ENCODE measurements at regions not wholly inside any gene's neighbourhood (a gene's known extent, or its start where the extent isn't known, plus 50 kb on each side); places are given as distances from the start of the nearest gene placed in this dataset.

DNA sequence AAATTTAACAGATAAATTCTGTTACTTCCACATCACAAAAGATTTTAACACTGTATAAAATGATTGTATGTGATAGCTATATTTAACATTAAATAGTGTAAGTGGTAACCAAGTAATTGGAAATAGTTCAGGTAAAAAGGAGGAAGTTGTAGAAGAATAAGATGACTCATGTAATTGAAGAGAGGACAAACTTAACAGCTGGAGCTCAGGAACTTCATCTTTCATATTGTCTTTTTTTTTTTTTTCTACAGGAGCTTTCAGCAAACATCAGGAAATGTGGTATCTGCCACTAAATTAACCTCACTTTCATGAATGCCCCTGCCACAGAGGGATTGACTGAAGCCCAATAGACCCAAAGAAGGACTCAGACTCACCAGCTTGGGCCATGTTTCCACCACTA, 188.4 kb upstream of the VEGFC start:
- no peak for DNase-seq

DNA sequence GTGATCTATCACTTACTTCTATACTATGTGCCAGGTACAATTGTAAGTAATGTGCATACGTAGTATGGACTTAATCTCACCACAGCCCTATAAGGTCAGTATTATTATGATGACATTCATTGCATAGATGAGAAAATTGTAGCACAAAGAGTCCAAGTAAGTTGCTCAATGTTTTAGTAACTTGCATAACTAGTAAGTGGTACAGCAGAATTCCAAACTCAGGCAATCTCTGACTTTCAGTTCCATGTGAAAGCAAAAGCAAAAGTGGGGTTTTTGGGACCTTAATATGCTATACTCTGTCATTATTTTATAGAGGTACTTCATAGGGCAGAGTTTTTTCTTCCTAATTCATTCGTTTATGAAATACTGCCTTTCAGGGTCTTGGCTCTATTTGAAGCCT, 188.8 kb upstream of the VEGFC start:
- DNase-seq, result no peak

DNA sequence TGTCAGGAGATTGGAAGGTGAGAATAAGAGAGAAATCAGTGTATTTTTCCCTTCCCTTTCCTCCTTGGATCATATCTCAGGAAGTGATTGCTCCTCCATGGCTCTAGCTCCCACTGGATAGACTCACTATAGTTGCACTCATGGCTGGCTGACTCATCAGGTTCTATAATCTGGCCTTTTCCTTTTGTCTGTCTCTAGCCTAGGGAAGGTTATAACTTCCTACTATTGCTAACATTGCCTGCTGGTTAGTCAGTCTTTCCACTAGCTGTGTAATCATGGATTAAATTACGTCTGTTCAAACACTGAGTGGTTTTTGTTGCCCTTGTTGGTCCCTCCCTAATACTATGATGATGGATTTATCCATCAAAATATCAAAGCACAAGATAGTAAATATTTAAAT, 195.5 kb upstream of the VEGFC start:
- peak; percentile 3 for DNase-seq

DNA sequence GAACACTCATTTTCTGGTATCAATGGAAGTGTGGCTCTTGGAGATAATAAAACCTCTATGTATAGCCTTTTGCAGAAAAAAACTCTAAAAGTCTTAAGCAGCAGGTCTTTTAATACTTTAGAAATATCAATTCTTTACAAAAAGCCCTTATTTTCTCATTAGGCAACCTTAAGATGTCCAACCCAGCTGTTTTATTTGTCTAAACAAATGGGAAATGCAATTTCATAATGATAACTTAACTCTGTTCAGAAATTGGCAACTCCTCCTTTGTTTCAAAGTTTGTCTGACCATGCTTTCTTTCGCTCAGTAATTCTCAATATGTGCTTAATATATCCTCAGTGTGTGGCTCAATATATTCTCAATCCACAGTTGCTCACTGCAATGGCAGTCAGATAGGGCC, 196.5 kb upstream of the VEGFC start:
- DNase-seq, result no peak

DNA sequence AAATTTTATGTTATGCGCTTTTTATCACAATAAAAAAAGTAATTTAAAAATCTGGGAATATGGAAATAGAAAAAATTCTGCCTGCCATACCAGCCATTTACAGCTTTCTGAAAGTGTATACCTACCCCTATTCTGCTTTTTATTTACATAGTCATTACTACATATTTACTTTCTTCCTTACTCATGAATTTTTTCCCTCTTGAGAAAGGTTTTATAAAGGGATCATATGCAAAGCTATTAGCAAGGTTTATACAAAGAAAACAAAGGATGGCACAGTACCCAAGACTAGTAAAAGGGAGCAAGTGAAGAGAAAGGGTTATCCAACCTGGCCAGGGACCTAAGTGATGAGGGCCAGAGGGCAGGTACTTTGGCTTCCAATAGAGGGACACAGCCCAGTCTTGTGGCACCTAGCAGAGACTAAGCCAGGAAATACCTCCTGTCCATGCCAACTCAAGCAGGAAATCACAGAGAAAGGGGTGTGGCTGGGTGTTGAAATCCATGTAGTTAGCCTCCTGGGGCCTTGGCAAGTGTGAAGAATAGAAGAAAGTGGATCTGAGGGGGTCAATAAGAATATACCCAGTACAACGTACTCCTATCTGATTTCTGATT, 207.3 kb upstream of the VEGFC start:
- no peak for DNase-seq

DNA sequence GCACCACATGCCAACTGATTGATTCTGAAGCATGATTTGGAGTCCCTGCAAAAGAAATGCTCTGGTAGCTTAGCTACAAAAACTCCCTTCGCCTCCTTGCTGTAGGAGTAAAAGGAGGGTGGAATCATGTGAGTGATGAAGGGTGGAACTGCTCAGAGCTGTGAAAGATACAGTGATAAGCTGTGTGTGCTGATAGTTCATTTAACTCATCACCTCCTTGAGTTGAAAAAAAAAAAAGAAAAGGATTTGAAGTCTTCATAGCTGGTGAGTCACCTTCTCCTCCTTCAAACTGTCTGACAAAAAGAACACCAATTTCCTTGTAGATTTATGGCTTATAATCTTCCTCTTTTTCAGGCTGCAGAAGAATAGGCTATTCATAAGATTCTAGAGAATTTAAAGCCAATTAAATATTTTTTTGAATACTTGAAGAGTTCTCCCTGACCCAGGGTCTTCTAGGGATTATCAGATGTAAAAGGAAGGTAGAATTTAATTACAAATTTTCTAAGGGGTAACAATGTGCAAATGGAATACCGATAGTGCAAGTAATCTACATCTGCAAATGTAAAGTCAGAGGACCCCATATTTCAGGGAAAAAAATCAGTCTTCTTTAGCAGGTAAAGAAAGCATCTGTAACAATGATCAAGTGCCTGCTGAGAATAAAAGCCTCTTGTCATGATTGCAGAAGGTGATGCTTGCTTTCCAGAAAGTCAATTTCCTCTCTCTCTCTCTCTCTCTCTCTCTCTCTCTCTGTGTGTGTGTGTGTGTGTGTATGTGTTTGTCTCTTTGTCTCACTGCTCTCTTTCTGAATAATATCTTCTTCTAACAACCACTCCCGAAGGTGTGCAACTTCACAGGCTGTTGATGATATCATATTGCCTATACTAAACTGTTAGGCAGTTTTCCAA, 208.8 kb upstream of the VEGFC start:
- no peak for DNase-seq

DNA sequence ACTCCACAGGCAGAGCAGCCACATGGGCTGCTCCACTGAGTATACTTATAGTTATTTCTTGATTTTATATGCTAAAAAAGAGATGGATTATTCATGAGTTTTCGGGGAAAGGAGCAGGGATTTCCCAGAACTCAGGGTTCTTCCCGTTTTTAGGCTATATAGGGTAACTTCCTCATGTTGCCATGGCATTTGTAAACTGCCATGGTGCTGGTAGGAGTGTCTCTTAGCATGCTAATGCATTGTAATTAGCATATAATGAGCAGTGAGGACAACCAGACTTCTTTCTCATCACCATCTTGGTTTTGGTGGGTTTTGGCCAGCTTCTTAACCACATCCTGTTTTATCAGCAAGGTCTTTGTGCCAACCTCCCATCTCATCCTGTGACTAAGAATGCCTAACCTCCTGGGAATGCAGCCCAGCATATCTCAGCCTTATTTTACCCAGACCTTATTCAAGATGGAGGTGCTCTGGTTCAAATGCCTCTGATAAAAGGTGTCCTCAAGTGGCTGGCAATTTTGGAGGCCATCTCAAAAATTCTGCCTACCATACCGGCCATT, 213.0 kb upstream of the VEGFC start:
- DNase-seq, result no peak

DNA sequence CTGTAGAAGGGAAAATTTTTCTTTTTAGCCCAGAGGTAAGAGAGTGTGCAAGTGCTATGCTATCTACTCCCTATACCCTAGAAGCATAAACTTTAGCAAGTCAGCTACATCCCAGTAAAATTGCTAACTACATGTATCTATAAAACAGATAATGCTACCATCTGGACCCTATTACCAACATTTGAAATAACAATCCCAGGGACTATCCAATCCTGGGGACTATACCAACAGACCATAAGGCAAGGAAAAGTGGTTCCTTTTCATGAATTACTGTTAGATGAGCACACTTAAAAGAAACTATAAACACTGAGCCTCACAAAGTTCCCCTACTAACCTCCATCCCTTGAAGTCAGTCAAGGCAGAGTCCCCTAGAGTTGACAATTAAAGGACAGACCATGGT, 213.6 kb upstream of the VEGFC start:
- no peak for DNase-seq

DNA sequence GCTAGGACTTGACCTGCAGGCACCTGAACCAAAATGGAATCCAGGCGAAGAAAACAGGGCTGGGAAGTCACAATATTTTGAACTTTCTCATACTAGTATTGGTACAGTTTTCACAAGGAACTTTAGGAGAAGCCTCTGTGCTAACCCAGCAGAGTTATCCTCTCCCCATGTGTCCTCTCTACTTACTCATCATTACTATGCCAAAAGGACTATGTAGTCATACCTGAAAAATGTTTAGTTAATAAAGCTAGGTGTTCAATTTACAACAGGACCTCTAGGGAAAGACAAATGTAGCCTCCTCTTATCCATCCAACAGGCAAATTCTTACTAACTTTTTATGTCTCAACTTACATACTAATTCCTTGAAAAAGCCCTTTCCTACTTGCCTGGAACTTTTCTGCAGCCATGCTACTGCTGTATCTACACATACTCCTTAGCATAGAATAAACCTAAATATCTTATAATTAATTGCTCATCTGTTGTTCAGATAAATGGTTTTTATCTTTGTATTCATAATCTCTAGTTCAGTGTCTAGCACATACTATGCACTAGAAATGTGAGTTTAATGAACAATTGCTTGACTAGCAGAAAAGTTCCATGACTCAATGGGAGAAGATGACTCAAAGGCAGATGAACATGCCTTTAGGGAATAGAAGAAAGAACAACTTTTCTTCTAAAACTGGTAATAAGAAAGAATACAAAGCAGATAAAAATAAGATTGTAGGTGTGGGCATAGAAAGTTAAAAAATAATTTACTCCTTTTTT, 215.5 kb upstream of the VEGFC start:
- DNase-seq, result no peak

DNA sequence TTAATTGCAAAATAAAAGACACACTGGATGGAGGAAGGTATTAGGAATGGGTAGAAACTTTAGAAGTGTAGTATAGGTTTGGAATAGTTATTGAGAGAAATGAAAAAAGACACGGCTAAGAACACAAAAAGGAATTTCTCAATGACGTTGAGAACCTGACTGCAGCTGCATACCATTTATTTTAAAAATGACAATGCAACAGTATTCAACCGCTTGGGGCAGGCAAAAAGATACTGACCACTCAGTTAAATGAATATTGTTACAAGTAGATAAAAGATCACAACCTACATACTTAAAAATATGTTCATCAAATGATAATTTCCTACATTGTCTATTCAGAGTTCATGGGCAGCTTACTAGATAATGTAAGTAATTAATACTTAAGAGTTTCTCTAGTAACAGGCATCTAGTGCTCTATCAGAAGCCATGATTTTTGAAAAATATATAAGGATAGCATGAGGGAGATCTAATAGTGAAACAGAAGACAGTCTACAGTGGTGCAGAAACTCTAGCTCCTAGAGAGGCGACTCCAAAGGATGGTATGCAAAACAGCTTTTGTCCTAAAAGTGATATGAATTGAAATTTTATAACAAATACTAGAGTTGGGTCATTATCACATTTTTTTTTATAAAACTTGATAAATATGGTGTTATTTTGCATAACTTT, 216.2 kb upstream of the VEGFC start:
- DNase-seq, result no peak

DNA sequence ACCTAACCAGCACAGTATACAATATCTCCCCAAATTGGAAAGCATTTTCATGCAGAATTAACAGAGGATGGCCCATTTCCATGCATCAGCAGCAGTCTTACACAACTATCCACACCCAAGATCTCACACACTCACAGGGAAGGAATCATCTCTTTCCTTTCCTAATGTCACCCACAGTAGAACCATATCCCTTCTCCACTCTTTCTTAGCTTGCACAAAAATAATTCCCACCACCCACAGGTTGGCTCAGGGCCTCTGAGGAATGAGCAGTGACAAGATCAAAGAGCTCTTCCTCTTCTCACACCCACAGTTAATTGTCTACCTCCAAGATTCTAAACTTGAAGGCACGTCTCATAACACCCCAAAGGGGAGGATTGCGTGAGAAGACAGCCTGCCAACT, 217.7 kb upstream of the VEGFC start:
- DNase-seq, result no peak

DNA sequence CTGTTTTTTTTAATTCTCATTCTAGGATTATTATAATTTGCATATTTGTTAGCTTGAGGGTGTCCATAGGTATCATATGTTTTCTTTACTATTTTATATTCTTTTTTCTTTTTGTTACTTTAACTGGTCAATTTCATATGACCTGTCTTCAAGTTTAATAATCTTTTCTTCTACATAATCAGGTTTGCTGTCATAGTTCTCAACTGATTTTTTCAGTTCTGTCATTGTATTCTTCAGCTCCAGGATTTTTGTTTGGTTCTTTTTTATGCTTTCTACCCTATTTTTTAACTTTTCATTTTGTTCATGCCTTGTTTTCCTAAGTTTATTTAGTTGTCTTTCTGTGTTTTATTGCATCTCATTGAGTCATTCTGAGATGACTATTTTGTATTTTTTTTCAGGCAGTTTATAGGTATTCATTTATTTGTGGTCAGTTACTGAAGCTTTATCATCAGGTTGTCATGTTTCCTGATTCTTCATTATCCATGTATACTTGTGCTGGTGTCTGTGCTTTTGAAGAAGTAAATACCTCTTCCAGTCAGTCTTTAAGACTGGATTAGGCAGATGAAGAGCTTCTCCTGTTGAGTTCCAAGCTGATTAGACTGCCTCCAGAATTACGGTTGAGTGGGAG, 220.3 kb upstream of the VEGFC start:
- no peak for DNase-seq

DNA sequence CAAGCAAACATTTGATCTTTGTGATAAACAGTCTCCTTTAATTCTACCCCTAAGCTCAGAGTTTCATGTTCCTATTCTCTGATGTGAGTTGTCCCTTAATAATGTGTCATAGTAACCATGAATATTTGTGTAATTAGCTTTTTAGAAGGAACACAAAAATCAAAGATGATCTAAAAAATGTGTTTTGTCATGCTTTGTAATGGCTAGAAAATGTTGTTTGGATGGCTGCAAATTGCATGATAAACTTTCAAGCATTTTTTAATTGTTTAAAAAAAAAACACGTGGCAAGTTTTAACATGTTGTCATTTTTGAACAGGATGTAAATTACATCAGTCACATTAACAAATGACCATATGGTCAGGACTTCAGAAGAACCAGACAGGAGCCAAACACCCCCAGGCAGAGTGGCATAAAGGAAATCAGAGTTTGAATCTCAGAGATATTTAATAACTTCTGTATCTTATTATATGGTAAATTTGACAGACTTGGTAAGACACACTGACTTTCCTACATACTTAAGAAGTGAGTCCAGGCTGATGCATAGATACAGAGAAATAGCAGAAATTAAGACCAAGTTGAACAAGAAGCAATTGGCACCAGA, 223.9 kb upstream of the VEGFC start:
- DNase-seq, result no peak

DNA sequence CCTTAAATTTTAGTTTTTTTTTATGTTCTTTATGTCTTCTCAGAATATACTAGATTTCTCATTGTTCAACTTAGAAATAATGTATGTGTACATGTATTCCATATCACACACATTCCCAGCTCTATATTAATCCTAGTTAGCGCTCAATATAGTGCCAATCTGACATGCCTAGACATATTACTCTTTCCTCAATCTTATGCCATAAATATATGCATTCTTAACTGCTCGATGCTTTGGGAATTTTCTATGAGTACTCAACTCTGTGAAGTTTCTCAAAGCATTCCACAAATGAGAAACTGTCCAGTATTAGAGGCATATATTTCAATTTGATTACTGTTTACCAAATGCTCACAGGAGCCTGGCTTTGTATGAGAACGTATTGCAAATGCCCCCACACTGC, 231.2 kb upstream of the VEGFC start:
- DNase-seq, result no peak

DNA sequence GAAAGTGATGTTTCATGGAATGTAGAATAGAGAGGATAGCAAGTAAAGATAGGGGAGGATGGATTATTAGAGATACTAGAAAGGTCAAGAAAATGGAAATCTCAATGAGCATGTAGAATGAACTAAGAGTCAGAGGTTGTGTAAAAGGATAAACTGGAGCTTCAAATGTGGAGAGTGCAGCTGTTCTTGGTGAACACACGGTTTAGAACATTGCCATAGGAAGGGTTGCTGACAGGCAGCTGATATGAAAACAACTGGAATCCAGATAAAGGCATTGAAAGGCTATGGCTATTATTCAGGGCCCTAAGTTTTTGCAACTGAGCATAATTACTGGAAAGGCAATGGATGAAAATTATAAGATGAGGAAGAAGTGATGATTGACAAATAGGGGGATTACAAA, 239.6 kb upstream of the VEGFC start:
- DNase-seq, result no peak

DNA sequence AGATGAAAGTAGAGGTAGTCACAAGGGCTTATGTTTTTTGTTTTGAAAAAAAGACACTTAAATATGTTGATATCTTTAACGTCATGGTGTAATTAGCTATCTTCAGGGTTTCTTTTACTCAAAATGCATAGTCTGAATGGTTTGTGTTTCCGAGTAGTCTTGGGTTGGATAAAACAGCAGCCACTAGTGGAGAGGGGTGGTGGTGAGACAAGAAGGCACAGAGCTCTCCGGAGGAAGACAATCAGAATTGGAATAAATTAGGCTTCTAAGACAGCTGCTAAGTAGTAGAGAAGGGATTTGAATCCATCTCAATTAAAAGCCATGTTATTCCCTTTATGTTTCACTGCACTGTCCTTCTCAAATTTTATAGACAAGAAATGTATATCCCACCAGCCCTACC, 240.4 kb upstream of the VEGFC start:
- no peak for DNase-seq

DNA sequence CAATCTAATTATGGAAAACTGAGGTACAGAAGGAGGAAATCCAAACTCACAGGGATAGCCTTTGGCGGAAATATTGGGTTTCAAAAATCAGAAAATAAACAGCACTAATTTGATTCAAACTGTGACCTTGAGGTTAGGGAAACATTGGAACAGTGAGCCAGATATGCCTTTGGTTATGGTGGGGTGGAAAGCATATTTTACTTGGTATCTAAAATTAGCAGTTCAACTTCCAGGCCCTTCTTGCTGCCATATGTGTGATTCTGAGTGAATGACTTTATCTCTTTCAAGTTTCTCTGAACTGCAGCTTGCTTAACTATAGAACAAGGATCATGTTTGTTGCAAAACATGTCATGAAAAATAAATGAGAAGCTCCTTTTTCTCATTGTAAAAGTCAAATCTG, 240.9 kb upstream of the VEGFC start:
- DNase-seq, result no peak

DNA sequence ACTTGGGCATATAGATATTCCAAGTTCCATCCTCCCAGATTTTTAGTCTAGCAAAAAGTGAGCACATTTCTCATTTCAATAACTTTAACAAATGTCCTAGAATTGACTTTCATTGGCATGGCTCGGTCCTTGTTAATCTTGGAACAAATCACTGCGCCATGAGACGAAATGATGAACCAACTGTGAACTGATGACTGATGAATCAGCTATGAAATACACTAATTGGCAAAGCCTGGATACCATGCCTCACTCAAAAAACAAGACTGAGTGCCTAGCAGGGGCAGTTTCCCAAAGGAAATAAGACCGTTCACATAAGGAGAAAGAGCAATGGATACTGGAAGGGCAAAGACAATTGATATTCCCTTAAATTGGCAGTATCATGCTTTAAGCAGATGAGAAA, 248.6 kb upstream of the VEGFC start:
- DNase-seq, result no peak

DNA sequence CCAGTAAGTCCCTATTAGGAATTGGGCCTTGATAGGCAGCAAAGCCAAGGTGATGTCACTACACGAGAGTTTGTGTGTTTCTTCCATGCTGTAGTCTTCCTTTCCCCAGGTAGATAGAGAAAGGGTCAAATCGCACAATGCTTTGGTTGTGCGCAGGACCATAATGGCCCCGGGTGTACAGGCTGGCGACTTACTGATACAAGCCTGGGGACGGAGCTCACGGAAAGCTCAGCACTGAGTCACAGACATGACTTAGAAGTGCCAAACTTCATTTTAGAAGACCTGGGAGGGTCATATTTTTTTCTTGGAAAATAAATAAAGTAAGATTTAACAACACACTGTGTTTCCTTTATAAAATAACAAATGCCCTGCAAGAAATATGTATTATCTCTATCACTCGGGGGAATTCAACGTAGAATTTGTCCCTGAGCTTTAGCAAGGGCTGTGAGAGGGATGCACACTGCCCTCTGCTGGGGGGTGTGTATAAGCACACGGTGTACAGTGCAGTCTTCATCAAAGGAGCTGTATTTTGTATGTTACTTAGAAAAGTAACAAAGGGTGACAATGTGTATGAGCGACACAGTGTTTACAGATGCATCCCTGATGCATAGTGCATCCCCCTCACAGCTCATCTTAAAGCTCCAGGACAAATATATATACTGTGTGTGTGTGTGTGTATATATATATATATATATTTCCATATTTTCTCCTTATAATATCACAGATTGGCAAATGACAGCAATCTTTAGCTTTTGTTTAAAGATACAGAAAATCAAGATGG, 254.5 kb upstream of the VEGFC start:
- no peak for DNase-seq

DNA sequence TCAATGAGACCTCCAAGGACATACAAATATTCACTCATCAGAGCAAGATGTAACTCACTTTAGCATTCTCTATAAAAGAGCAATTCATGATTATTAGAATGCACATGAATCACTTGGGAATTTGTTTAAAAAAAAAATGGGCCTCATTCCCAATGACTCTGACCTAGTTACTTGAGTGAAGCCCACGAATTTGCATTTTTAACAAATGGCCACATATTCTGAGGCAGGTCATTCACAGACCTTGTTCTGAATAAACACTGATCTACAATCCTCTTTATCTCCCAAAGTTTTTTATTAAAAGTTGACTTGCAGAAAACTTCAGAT, 255.1 kb upstream of the VEGFC start:
- no peak for DNase-seq

DNA sequence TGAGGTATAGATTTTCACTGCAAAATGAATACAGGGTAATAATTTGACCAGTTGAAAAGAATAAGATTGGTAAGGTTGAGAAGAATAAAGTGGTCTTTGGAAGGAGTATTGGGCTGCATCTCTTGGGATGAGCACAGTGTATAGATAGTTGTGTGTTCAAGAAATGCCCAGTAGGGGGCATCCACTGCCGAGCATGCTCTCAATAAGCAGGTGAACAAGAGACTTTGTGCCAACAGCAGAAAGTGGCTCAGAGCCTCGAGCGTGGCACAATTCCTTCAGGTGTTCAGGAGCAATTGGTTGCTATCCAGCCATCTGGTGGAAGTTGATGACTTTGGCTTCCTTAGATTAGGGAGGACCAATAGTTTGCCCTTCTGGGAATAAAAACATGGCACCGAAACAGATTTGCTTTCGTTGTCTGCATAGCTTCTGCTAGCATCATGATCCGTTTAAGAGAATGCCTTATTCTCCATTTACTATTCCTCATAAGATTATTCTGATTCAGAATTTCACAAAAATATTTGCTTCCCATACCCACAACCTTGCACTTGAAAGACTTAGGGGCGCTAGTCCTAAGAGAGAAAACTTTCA, 258.1 kb upstream of the NEIL3 start:
- peak; percentile 0 for DNase-seq
